A204.1 (cell line): ENCODE measurements at regions not wholly inside any gene's neighbourhood (a gene's known extent, or its start where the extent isn't known, plus 50 kb on each side); places are given as distances from the start of the nearest gene placed in this dataset.
A peak's percentile ranks its signal among the peaks of the same experiment; 100 is the strongest.

Experiments used
- FAIRE-seq: peaks from 2 replicates; lab custom pipeline; 2012; peaks lifted over from hg19 to GRCh38; lab: Jason Lieb, UNC

DNA sequence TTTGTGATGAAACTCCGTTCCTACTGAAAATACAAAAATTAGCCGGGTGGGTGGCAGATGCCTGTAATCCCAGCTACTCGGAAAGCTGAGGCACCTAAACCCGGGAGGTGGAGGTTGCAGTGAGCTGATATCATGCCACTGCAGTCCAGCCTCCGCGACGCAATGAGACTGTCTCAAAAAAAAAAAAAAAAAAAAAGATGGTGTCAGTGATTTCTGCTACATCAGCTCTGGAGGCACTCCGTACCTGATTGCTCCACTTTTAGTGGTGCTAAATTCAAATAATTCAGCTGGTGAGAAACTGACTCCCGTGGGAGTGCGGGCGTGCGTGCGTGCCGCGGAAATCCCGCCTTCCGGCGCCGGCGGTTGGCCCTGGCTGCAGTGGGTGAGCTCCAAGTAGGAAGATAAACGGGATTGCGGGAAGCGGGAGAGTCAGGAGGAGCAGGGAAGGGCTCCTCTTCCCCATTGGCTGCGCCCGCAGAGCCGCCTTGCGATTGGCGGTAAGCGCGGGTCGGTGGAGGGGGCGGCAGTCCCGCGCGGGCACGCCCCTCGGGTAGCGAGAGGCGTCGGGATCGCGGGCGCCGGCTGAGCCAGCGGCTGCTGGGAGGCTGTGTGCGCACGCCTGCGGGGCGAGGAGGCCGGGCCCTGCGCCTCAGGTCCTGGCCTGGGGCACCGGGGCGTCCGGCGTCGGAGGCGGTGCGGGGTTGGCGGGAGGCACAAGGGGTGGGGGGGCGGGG is 65.0 kb upstream of the TP53TG3 start:
- FAIRE-seq: peak; percentile 14
